Central memory CD4-positive, alpha-beta T cell (primary cell): ENCODE measurements at regions not wholly inside any gene's neighbourhood (a gene's known extent, or its start where the extent isn't known, plus 50 kb on each side); places are given as distances from the start of the nearest gene placed in this dataset.
"Not testable (repeated sequence)": the region's sequence is repeated elsewhere in the genome, so short reads cannot be mapped to it uniquely, and the experiment has no call there.

Experiments
- DNase-seq: peaks from one replicate; pipeline ENCODE4 v3.0.0; 2022

DNA sequence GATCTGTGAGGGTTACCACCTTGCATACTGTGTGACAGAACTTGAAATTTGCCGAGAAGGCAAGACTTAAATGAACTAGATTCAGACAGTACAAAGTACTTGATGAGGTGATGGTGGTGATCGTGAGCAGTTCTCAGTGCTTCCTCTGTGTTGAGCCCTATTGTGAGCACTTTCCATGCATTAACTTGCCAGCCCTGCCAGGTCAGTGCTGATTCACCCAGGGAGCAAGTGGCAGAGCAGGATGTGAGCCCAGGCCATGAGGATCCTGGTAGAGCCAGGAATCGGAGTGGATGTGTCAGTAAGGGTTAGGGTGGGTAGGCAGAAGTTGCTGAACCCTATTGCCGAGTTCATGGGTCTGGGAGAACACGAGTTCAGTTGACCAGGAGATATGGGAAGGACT is 4545.7 kb upstream of the TPTE start:
- not testable (repeated sequence) for DNase-seq

- not testable (repeated sequence) for DNase-seq
These were observed 4523.8 kb upstream of the TPTE start for GRCh38 chr21:5997586-5997985.

GRCh38 chr21:6015422-6016057 is 4505.8 kb upstream of the TPTE start:
- DNase-seq, result not testable (repeated sequence)

DNA sequence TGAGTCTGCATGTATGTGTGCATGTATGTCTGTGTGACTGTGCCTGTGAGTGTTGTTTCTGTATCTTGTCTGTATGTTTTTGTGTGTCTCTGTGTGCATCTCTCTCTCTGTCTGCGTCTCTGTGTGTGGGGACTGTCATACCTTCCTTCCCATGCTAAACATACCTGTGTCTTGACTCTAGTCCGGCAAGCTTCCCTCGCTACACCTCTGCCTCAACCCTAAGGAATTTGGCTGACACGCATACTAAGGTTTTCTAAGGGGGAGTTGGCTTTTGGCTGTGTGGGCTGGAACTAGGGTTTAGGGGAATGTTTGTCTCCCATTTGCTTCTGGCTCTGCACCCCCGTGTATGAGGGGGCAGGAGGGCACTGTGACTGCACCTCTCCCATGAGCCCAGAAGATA is 4500.9 kb upstream of the TPTE start:
- DNase-seq, result not testable (repeated sequence)

DNA sequence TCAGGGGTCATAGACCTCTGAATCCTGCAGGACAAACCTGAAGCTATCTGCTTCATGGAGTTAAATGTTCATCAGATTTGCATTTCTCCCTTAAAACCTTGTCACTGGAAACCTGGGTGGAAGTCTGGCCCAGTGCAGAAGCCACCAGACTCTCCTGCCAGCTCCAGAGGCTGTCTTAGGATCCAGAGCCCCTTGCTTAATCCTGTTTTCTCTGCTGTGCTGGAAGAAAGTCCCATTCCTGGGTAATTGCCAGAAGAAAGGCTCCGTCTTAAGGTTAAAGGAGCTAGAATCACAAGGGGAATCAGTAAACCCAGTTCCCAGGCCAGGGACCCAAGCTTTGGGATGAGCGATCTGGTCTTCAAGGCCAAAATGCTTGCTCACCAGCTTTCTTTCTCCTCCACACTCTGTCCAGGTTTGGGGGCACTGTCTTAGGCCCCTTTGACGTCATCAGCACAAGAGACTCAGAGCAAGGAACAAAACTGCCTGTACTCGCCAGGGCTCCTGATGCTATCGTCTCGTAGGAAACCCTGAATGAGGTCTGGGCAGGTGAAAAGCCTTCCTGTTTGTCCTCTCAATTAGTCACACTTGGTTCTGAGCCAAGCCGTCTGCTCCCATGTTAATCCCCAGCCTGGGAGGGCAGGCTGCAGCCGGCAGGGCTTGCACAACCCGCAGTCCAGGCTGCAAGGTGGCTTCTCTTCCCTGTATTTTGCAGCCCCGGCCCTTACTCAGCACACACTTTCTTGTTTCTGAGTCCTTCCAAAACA is 4500.2 kb upstream of the TPTE start:
- DNase-seq, result not testable (repeated sequence)

GRCh38 chr21:6021717-6022270 is 4499.6 kb upstream of the TPTE start:
- not testable (repeated sequence) for DNase-seq

DNA sequence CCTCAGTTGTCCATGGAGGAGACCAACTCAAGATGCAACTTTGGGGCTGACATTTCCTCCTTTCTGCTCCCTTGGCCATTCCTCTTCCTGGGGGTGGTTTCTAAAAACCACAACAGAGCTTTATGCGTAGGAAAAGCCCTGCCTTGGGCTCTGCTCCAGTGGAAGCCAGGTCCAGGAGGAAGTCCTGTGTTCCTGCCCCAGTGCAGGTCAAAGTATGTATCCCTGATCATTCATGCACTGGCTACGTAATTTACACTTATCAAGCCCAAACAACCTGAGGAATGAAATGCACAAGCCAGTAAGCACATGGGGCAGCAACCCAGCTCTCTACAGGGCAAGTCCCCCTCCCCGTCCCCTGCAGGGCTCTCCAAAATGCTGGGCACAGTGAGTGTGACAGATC is 4498.1 kb upstream of the TPTE start:
- DNase-seq, result not testable (repeated sequence)

DNA sequence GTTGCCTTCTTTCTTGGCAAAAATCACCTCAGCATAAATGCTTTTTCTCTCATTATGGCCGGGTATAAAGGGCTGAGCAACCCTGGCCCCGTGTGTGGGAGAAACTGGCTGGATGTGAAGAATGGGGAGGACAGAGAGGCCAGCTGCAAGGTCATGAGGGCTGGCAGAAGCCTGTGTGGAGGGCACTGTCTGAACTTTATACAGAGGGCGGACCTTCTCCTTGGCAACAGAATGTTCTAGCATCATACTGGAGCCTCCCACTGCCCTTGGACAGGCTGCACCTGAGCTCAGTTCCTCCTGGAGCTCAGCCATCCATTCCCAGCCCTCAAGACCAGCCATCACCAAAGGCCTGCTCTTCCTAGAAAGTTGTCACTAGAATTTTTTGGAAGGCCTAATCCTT is 4496.2 kb upstream of the TPTE start:
- not testable (repeated sequence) for DNase-seq

GRCh38 chr21:6027497-6027896 is 4493.9 kb upstream of the TPTE start:
- DNase-seq, result not testable (repeated sequence)

DNA sequence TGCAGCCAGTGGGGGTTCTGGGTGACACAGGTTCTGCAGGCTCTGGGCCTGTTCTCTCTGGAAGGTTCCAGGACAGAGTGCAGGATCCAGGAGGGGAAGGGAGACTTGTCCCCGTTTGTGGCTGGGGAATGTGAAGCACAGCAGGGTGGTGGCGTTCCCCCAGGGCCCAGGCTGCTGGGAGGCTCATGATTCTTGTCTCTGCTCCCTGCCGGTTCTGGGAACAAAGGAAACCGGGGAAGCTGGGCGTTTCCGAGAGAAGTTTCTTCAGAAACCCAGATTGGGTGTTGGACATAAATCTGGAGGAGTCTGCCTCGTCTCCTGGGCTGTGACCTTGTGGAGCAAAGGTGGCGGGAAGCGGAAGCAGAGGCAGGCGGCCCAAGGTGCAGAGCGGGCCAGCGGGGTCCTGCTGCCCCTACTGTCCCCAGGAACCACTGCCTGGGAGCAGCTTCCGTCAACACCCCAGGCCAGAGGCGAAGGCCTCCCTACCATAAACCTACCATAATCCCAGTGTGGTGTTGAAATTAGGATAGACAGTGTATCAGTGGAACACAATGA is 4487.2 kb upstream of the TPTE start:
- not testable (repeated sequence) for DNase-seq

DNA sequence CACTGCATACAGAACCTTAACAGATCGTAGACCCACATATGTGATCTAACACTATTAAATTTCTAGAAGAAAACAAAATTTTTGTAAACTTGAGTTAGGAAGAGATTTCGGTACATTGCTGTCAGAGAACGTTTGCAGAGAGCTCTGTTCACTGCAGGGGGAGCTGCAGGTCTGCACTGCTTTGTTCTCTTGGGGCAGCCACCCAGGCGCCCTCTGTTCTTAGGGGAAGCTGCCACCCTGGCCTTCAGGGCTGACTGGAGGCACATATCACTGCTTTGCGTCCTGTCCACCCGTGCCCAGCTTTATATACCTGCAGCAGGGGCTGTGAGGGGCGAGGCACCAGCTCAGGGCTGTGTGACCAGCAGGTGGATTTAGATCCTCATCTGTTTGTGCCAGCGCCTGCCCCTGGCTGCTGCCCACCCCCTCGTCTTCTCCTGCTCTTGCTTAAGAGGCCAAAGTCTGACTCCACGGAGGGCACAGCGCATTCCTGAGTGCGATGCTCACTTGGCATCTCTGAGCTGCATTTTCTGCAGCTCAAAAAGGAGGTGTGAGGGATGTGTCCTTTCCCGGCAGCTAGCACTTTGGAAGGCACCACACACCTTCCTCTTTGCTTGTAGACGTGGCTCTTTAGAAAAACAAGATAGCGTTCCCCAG is 4486.4 kb upstream of the TPTE start:
- DNase-seq, result not testable (repeated sequence)

DNA sequence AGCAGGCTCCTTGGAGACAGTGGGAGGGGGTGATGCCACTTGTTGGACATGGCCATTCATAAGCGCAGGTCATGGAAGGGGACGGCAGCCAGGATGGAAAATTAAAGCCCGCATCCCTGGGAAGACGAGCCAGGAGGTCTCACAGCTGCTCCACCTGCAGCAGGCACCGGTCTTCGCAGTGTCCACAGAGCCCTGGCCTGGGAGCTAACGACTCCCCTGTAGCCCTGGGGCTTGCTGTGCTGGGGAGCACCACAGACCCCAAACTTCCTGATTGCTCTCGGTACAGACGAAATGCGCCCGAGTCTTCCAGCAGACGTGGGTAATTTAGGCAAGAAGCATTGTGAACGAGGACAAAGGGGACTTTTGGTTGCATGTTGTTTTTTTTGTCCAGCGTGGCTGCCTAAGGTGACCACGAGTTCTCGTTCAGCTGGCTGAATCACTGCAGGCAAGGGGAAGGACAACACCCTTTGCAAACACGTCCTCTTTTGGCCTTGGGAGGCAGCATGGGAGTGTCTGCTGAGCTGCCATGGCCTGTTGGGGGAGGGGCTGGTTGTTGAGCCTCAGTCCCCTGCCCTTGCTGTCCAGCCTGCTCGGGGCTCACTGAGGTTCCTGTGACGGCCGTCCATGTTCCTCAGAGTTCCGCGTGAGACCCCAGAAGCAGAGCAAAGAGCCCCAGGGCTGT is 4485.8 kb upstream of the TPTE start:
- not testable (repeated sequence) for DNase-seq

- DNase-seq, result not testable (repeated sequence)
These were observed 4482.2 kb upstream of the TPTE start for GRCh38 chr21:6039224-6039623.

- DNase-seq, result not testable (repeated sequence)
These were observed 4481.3 kb upstream of the TPTE start for GRCh38 chr21:6040095-6040494.

DNA sequence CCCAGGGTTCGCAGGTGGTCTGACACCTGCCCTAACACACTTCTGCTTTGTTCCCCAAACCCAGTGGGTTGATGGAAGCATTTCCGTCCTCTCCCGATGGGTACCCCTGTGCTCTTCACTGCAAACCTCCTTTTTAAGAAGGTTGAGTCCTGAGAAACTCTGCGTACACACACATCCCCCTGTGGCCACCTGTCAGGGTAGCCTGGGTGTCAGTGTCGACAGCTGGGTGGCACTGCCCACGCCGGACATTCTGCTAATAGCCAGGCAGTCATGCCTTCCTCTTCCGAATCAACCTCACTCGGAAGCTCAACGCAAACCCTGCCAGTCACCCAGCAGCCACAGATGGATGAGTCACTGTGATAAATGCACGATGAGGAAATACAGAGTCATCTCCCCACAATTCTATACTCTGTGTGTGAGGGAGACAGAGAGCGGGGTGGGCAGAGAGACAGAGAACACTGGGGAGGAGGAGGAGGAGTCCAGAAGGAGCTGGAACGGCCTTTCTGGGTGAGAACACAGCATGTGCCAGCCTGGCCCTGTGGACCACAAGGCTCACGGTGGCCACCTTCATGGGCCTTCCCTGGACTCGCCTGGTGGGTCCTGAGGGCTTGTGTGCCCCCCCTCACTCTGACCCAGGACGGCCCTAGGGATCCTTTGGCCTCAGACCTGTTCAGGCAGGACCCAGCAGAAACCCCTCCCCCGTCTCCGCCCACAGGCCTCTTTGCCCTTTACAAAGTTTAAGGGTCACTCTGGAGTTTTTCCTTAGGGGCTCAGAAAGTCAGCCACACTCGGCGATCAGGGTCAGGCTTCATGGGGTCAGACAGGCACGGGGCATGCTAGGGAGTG is 4477.7 kb upstream of the TPTE start:
- DNase-seq, result not testable (repeated sequence)

DNA sequence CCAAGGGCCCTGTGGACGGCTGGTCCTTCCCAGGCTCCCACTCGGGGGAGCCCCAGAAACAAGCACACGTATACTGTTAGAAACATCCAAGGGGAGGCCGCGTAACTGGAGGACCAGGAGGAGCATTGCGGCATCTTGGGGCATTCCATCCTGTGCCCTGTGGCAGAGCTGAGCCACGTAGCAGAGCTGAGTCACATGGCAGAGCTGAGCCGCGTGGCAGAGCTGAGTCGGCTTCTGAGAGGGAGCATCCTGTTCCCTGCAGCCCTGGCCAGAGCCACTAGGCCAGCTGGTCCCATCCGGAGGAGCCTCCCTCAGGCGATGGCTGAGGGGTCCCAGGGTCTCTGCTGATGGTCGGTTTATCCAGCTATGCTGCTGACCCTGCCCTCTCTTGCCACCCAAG is 4476.7 kb upstream of the TPTE start:
- not testable (repeated sequence) for DNase-seq

DNA sequence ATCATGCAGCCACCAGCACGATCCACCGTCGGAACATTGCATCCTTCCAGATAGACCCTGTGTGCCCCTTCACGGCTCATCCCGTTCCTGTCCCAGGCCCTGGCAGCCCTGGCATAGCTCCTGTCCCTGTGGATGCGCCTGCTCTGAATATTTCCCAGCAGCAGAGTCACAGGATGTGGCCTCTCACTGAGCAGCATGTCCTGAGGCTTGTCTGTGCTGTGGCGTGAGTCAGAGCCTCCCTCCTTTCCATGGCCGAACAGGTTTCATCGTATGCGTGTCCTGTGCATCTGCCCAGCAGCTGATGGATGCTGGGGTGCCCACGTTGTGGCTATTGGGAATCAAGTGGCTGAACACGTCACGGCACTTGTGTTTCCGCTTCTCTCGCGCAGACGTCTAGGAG is 4471.5 kb upstream of the TPTE start:
- not testable (repeated sequence) for DNase-seq

DNA sequence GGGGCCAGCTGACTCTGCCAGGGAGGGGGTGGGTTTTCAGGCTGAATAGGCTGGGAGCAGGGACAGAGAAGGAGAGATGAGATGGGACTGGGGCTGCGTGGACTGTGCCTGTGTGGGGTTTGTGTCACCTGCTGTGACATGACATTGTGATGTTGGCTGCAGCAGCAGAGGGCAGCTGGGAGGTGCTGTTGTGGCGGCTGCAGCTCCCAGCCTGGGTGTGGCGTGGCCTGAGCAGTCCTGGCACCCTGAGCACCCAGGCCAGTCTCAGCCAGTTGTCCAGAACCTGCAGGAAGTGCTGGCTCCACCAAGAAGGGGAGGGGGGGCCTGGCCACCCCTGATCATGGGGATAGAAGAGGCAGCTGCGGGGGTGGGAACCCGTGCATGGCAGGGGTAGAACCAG is 4469.3 kb upstream of the TPTE start:
- DNase-seq, result not testable (repeated sequence)

GRCh38 chr21:6053145-6053544 is 4468.2 kb upstream of the TPTE start:
- DNase-seq, result not testable (repeated sequence)

DNA sequence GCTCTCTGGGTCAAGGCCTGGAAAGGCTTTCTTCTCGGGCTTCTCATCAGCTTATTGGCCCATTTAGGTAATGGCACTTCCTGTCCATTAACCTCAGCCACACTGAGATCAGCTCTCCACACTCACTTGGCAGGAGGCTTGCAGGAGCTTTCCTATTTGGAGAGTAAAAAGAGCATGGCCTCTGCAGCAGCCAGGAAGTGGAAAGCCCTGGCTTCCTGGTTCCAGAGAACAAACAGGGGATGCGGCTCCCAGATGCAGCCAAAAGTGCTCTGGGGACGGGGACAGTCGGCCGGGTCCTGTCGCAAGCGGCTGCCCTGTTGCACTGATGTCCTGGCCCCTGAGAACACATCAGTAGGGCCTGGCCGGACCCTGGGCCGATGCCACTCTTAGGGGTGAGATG is 4462.4 kb upstream of the TPTE start:
- not testable (repeated sequence) for DNase-seq

DNA sequence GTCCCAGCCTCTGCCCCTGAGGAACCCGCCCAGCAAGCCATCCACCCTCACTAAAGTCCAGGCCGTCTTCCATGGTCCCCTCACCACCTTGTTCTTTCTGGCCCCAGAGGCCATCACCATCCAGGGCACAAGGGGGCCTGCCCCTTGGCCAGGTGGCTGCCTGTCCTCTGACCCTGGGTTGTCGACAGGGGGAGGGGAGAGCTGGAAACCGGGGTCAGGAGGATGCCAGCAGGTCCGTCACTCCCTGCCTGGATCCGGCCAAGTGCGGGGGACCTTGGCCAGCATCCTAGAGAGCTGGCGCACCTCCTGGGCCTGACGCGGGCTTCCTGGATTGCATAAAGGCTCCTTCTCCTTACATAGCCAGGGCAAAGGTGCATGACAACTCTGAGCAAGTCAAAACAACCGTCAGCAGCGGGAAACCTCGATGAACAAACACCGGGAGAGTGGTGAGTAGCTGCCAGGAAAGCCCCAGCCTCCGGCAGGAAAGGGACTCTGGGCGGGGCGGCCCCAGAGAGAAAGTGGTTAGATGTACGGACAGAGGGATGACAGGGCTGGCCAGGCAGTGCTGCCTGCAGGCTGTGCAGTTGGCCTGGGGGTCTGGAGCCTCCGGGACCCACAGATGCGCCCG is 4461.2 kb upstream of the TPTE start:
- not testable (repeated sequence) for DNase-seq
